IPS-15b (cell line): ENCODE measurements at regions not wholly inside any gene's neighbourhood (a gene's known extent, or its start where the extent isn't known, plus 50 kb on each side); places are given as distances from the start of the nearest gene placed in this dataset.

Experiments used
- H3K27me3 ChIP-seq: one replicate; pipeline ENCODE4 v1.6.1; 2013; ENCODE audit warnings: low read length; ENCODE audit not compliant: control insufficient read depth, insufficient read depth
- H3K36me3 ChIP-seq: one replicate; pipeline ENCODE4 v1.6.1; 2013; ENCODE audit warnings: low read length; ENCODE audit not compliant: control insufficient read depth, insufficient read depth
- H3K4me1 ChIP-seq: one replicate; pipeline ENCODE4 v1.6.1; 2013; ENCODE audit warnings: mild to moderate bottlenecking, low read length; ENCODE audit not compliant: control insufficient read depth, insufficient read depth
- H3K4me3 ChIP-seq: one replicate; pipeline ENCODE4 v1.5.1; 2013; ENCODE audit warnings: low read depth, low read length
- H3K9ac ChIP-seq: one replicate; pipeline ENCODE4 v1.6.1; 2013; ENCODE audit warnings: low read depth, mild to moderate bottlenecking, low read length
- H3K9me3 ChIP-seq: one replicate; pipeline ENCODE4 v1.6.1; 2013; ENCODE audit warnings: mild to moderate bottlenecking, low read length; ENCODE audit not compliant: control insufficient read depth, insufficient read depth

DNA sequence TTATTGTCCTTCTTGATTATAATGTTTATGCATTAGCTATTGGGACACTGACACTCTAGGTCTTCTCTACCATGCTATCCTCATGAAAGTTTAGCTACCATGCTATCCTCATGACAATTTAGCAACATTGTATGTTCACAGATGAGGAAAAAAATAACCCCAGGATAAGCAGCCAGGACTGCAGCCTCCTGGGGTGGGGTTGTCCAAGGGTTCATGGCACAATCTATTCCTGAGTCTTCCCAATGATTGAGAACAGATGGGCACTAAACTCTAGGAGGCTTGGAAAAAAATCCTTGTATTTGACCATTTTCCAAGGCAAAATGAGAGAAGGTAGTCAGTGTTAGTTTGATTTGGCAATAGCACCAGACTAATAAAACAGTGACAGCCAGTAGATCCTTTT, 619.8 kb upstream of the LCORL start:
- Histone ChIP-seq H3K4me3 (no peak overlapping the region), H3K9ac (no peak overlapping the region), H3K4me1 (no peaks in the 10 kb centered on the region), H3K9me3 (no peaks in the 10 kb centered on the region), H3K27me3 (no peaks in the 10 kb centered on the region), H3K36me3 (no peaks in the 10 kb centered on the region)

- no peak overlapping the region for H3K9ac ChIP-seq
- no peaks in the 10 kb centered on the region for H3K4me1 ChIP-seq
- no peaks in the 10 kb centered on the region for H3K9me3 ChIP-seq
- H3K27me3 ChIP-seq, result no peaks in the 10 kb centered on the region
- no peaks in the 10 kb centered on the region for H3K36me3 ChIP-seq
- H3K4me3 ChIP-seq, result no peak overlapping the region
Observed at GRCh38 chr4:18638031-18638430, 616.5 kb upstream of the LCORL start.

DNA sequence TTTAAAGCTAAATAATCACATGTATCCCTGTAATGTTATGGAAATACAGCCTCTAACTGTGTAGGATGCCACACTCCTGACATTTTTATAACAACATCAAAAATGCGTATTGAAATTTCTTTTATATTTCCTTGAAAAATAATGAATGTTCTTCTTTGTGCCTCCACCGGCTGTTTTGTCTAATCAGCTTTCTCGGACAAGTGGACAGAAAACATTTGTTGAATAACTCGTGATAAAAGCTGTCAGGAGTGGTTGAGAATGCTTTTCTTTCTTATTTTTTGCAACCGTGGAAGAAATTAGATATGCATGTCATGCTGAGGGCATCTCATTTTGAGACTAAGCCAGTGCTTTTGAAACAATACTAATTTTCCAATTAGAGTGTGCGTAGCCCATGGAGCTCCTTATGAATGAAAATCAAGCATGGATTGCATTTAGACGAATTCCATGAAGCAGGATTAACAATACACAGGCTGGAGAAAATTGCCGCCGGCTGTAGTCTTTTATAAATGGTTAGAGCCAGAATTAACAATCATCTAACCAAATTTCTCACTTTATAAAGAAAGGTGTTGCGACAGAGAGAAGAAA, 614.5 kb upstream of the LCORL start:
- no peaks in the 10 kb centered on the region for H3K36me3 ChIP-seq
- no peak overlapping the region for H3K4me3 ChIP-seq
- H3K27me3 ChIP-seq, result no peaks in the 10 kb centered on the region
- H3K4me1 ChIP-seq, result no peaks in the 10 kb centered on the region
- no peaks in the 10 kb centered on the region for H3K9me3 ChIP-seq
- H3K9ac ChIP-seq, result no peak overlapping the region

- H3K4me3 ChIP-seq, result no peak overlapping the region
- H3K4me1 ChIP-seq, result no peaks in the 10 kb centered on the region
- H3K27me3 ChIP-seq, result no peaks in the 10 kb centered on the region
- no peaks in the 10 kb centered on the region for H3K9me3 ChIP-seq
- no peaks in the 10 kb centered on the region for H3K36me3 ChIP-seq
- no peak overlapping the region for H3K9ac ChIP-seq
Observed at GRCh38 chr4:18635531-18635930, 614.0 kb upstream of the LCORL start.

DNA sequence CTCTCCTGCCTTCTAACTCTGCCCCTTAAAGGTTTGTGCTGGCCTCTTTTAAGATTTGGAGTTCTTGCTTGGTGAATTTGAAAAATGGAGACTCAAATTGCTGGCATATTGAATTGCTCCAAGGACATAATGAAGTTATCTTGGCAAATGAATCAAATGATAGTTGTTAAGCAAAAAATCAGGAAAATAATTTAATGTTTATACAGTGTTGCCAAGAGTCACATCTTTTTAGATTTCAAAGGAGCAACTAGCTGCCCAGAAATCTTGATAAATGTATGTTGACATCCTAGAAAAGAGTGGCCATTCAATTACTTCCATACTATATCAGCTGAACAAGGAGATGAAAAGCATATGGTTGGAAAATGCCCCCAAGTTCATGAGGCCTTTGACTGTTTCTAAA, 610.0 kb upstream of the LCORL start:
- no peak overlapping the region for H3K9ac ChIP-seq
- no peaks in the 10 kb centered on the region for H3K27me3 ChIP-seq
- no peaks in the 10 kb centered on the region for H3K4me1 ChIP-seq
- H3K4me3 ChIP-seq, result no peak overlapping the region
- H3K9me3 ChIP-seq, result no peaks in the 10 kb centered on the region
- H3K36me3 ChIP-seq, result no peaks in the 10 kb centered on the region

DNA sequence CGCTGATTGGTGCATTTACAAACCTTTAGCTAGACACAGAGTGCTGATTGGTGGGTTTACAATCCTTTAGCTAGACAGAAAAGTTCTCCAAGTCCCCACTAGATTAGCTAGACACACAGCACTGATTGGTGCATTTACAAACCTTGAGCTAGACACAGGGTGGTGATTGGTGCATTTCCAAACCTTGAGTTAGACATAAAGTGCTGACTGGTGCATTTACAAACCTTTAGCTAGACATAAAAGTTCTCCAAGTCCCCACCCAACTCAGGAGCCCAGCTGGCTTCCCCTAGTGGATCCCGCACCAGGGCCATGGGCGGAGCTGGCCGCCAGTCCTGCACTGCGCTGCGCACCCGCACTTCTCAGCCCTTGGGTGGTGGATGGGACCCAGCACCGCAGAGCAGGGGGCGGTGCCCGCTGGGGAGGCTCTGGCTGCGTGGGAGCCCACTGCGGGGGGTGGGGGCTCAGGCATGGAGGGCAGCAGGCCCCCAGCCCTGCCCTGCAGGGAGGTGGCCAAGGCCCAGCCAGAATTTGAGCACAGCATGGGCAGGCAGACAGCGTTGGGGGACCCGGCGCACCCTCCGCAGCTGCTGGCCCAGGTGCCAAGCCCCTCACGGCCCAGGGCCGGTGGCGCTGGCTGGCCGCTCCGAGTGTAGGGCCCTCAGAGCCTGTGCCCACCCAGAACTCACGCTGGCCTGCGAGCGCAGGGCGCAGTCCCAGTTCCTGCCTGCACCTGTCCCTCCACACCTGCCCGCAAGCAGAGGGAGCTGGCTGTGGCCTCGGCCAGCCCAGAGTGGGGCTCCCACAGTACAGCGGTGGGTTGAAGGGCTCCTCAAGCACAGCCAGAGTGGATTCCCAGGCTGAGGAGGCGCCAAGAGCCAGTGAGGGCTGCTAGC, 608.9 kb upstream of the LCORL start:
- Histone ChIP-seq H3K4me3 (no peak overlapping the region), H3K36me3 (no peaks in the 10 kb centered on the region), H3K4me1 (no peaks in the 10 kb centered on the region), H3K27me3 (no peaks in the 10 kb centered on the region), H3K9me3 (no peaks in the 10 kb centered on the region), H3K9ac (no peak overlapping the region)

GRCh38 chr4:18627447-18628005, 606.0 kb upstream of the LCORL start:
- Histone ChIP-seq H3K9me3 (no peaks in the 10 kb centered on the region), H3K9ac (no peak overlapping the region), H3K36me3 (no peaks in the 10 kb centered on the region), H3K4me3 (no peak overlapping the region), H3K27me3 (no peaks in the 10 kb centered on the region), H3K4me1 (no peaks in the 10 kb centered on the region)

GRCh38 chr4:18626996-18627395, 605.4 kb upstream of the LCORL start:
- Histone ChIP-seq H3K4me1 (no peaks in the 10 kb centered on the region), H3K27me3 (no peaks in the 10 kb centered on the region), H3K36me3 (no peaks in the 10 kb centered on the region), H3K9ac (no peak overlapping the region), H3K4me3 (no peak overlapping the region), H3K9me3 (no peaks in the 10 kb centered on the region)

- Histone ChIP-seq H3K36me3 (no peaks in the 10 kb centered on the region), H3K4me3 (no peak overlapping the region), H3K27me3 (no peaks in the 10 kb centered on the region), H3K9ac (no peak overlapping the region), H3K9me3 (no peaks in the 10 kb centered on the region), H3K4me1 (no peaks in the 10 kb centered on the region)
Observed at GRCh38 chr4:18626366-18626765, 604.8 kb upstream of the LCORL start.

- no peaks in the 10 kb centered on the region for H3K4me1 ChIP-seq
- H3K36me3 ChIP-seq, result no peaks in the 10 kb centered on the region
- no peak overlapping the region for H3K9ac ChIP-seq
- H3K4me3 ChIP-seq, result no peak overlapping the region
- H3K27me3 ChIP-seq, result no peaks in the 10 kb centered on the region
- no peaks in the 10 kb centered on the region for H3K9me3 ChIP-seq
Observed at GRCh38 chr4:18621186-18621585, 599.6 kb upstream of the LCORL start.

DNA sequence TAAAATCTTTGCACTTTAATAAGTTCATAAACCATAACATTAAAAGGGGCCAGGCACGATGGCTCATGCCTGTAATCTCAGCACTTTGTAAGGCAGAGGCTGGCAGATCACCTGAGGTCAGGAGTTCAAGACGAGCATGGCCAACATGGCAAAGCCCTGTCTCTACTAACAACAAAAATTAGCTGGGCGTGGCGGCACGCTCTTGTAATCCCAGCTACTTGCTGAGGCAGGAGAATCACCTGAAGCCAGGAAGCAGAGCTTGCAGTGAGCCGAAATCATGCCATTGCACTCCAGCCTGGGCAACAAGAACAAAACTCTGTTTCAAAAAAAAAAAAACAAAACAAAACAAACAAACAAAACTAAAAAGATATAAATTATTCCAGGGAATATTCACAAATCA, 595.2 kb upstream of the LCORL start:
- H3K27me3 ChIP-seq, result no peaks in the 10 kb centered on the region
- no peak overlapping the region for H3K9ac ChIP-seq
- no peaks in the 10 kb centered on the region for H3K4me1 ChIP-seq
- H3K36me3 ChIP-seq, result no peaks in the 10 kb centered on the region
- H3K4me3 ChIP-seq, result no peak overlapping the region
- no peaks in the 10 kb centered on the region for H3K9me3 ChIP-seq

DNA sequence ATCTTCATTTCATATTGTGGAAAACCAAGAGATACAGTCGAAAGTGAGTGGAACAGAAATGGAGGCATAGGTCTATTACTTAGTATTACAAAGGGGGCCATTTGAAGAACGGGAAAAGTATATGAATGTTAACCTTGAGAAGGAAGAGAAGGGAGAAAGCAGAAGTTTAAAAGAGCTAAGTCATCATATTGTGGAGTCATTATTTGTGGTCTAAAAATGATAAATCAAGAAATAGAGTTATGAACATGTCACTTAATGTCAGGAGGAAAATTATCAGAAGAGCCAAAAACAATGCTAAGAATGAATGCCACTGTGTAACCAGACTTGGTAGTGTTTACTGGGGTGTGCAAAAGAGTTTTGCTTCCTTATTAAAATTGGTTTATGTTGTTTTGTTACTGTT, 589.5 kb upstream of the LCORL start:
- no peaks in the 10 kb centered on the region for H3K9me3 ChIP-seq
- no peak overlapping the region for H3K4me3 ChIP-seq
- no peak overlapping the region for H3K9ac ChIP-seq
- H3K4me1 ChIP-seq, result no peaks in the 10 kb centered on the region
- no peaks in the 10 kb centered on the region for H3K36me3 ChIP-seq
- H3K27me3 ChIP-seq, result no peaks in the 10 kb centered on the region
